Parathyroid adenoma (tissue), 2 donors: ENCODE measurements at regions not wholly inside any gene's neighbourhood (a gene's known extent, or its start where the extent isn't known, plus 50 kb on each side); places are given as distances from the start of the nearest gene placed in this dataset.

ENCODE experiments used
- H2AFZ ChIP-seq: fragments of 300-600 bp; sonication (generic); one replicate; pipeline ENCODE4 v1.7.0; 2017; ENCODE audit warnings: antibody characterized with exemption, mild to moderate bottlenecking
- H3K27ac ChIP-seq: fragments of 300-600 bp; sonication (generic); one replicate; pipeline ENCODE4 v1.7.0; 2017
- H3K27me3 ChIP-seq: fragments of 300-600 bp; sonication (generic); one replicate; pipeline ENCODE4 v1.7.0; 2017; ENCODE audit warnings: low read length; ENCODE audit not compliant: control insufficient read depth, insufficient read depth
- H3K36me3 ChIP-seq: fragments of 300-600 bp; sonication (generic); one replicate; pipeline ENCODE4 v1.7.0; 2017; ENCODE audit warnings: low read length; ENCODE audit not compliant: control insufficient read depth, insufficient read depth
- H3K4me1 ChIP-seq: fragments of 300-600 bp; sonication (generic); one replicate; pipeline ENCODE4 v1.7.0; 2017; ENCODE audit warnings: control low read depth
- H3K4me2 ChIP-seq: fragments of 300-600 bp; sonication (generic); one replicate; pipeline ENCODE4 v1.7.0; 2017; ENCODE audit warnings: low read length
- H3K4me3 ChIP-seq: fragments of 300-600 bp; sonication (generic); one replicate; pipeline ENCODE4 v1.7.0; 2017; ENCODE audit warnings: low read depth, low read length
- H3K79me2 ChIP-seq: fragments of 300-600 bp; sonication (generic); one replicate; pipeline ENCODE4 v1.7.0; 2017; ENCODE audit warnings: control low read depth
- H3K9ac ChIP-seq: fragments of 300-600 bp; sonication (generic); one replicate; pipeline ENCODE4 v1.7.0; 2017; ENCODE audit warnings: mild to moderate bottlenecking
- H3K9me3 ChIP-seq: fragments of 300-600 bp; sonication (generic); one replicate; pipeline ENCODE4 v1.7.0; 2017; ENCODE audit warnings: low read length; ENCODE audit not compliant: control insufficient read depth
- CTCF ChIP-seq: fragments of 300-600 bp; sonication (generic); IDR thresholded peaks from one replicate; pipeline ENCODE4 v1.7.0; 2017; ENCODE audit warnings: antibody characterized with exemption, mild to moderate bottlenecking
- donor health status: primary hyperparathyroidism.

GRCh38 chr15:47602121-47602520, 115.2 kb upstream of the SEMA6D start:
- no peak overlapping the region for H3K27ac ChIP-seq
- no peaks in the 10 kb centered on the region for H3K27me3 ChIP-seq
- H2AFZ ChIP-seq, result no peak overlapping the region
- no peak overlapping the region for H3K4me2 ChIP-seq
- no peaks in the 10 kb centered on the region for H3K36me3 ChIP-seq
- H3K4me1 ChIP-seq, result no peaks in the 10 kb centered on the region
- H3K4me3 ChIP-seq, result no peak overlapping the region
- no peak overlapping the region for H3K9ac ChIP-seq
- TF ChIP-seq CTCF, result no peak
- H3K9me3 ChIP-seq, result no peaks in the 10 kb centered on the region
- no peaks in the 10 kb centered on the region for H3K79me2 ChIP-seq

GRCh38 chr15:47603026-47603425, 114.3 kb upstream of the SEMA6D start:
- Histone ChIP-seq H3K4me3 (no peak overlapping the region), H3K27me3 (no peaks in the 10 kb centered on the region), H3K4me1 (no peaks in the 10 kb centered on the region), H3K27ac (no peak overlapping the region), H3K4me2 (no peak overlapping the region), H3K36me3 (no peaks in the 10 kb centered on the region), H3K9me3 (no peaks in the 10 kb centered on the region), H3K9ac (no peak overlapping the region), H3K79me2 (no peaks in the 10 kb centered on the region), H2AFZ (no peak overlapping the region)
- TF ChIP-seq CTCF, result no peak

GRCh38 chr15:47607695-47608094, 109.6 kb upstream of the SEMA6D start:
- TF ChIP-seq CTCF, result no peak
- Histone ChIP-seq H3K36me3 (no peaks in the 10 kb centered on the region), H3K27ac (no peak overlapping the region), H3K9ac (no peak overlapping the region), H3K4me2 (no peak overlapping the region), H3K4me1 (no peaks in the 10 kb centered on the region), H3K9me3 (no peaks in the 10 kb centered on the region), H3K79me2 (no peaks in the 10 kb centered on the region), H3K4me3 (no peak overlapping the region), H3K27me3 (no peaks in the 10 kb centered on the region), H2AFZ (peak overlapping the region; percentile 28)

GRCh38 chr15:47609693-47610092, 107.6 kb upstream of the SEMA6D start:
- no peaks in the 10 kb centered on the region for H3K4me1 ChIP-seq
- no peak overlapping the region for H3K4me2 ChIP-seq
- H3K9me3 ChIP-seq, result no peaks in the 10 kb centered on the region
- H3K4me3 ChIP-seq, result no peak overlapping the region
- no peaks in the 10 kb centered on the region for H3K79me2 ChIP-seq
- TF ChIP-seq CTCF, result no peak
- H3K36me3 ChIP-seq, result no peaks in the 10 kb centered on the region
- H2AFZ ChIP-seq, result no peak overlapping the region
- no peak overlapping the region for H3K9ac ChIP-seq
- H3K27ac ChIP-seq, result no peak overlapping the region
- no peaks in the 10 kb centered on the region for H3K27me3 ChIP-seq

- no peaks in the 10 kb centered on the region for H3K4me1 ChIP-seq
- H3K4me3 ChIP-seq, result no peak overlapping the region
Measured at GRCh38 chr15:47610736-47611135, 106.6 kb upstream of the SEMA6D start.

More at GRCh38 chr15:47610736-47611135, 106.6 kb upstream of the SEMA6D start:
- Histone ChIP-seq H3K27me3 (no peaks in the 10 kb centered on the region), H3K9ac (no peak overlapping the region), H3K9me3 (no peaks in the 10 kb centered on the region), H3K4me2 (no peak overlapping the region), H3K79me2 (no peaks in the 10 kb centered on the region), H3K36me3 (no peaks in the 10 kb centered on the region), H2AFZ (no peak overlapping the region), H3K27ac (no peak overlapping the region)
- TF ChIP-seq CTCF, result no peak
